ENCODE measurements at regions not wholly inside any gene's neighbourhood (a gene's known extent, or its start where the extent isn't known, plus 50 kb on each side); places are given as distances from the start of the nearest gene placed in this dataset.

DNA sequence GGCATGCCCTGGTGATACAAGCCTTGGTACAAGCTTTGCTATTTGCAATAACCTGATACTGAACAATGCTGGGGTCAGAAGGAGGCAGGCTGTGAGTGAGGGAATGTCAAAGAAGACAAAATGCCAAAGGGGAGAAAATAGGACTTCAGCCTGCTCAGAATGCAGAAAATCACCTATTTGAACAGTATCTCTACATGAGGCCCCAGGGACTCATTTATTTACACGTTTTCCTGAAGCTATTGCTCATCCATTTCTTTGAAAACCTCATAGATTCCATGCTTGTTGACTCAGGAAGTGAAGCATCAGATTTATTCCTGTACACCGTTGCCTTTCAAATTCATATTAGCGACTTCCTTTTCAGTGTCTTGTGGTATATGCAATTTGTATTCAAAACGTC, 69.4 kb upstream of the CBLN2 start:
- H2AFZ ChIP-seq (ENCODE audit: low read length), result no peak overlapping the region
- H2BK5ac ChIP-seq (ENCODE audit: insufficient read length, low read length), result no peak overlapping the region
- no peak overlapping the region for H4K8ac ChIP-seq (replicated peaks; ENCODE audit: insufficient read length, low read depth, low read length)
- no peak overlapping the region for H3K4me2 ChIP-seq (ENCODE audit: insufficient read depth, insufficient read length, low read length)
- H3K4me3 Mint-ChIP-seq, result no peak overlapping the region
- no peaks in the 10 kb centered on the region for H3K4me1 ChIP-seq (ENCODE audit: insufficient read depth, low read length)
- TF ChIP-seq CTCF (conservative IDR thresholded peaks at IDR 0.05), result no peak
- H2AK5ac ChIP-seq (ENCODE audit: insufficient read length, low read length), result no peak overlapping the region
- no peaks in the 10 kb centered on the region for H3K27me3 Mint-ChIP-seq (ENCODE audit: low read depth)
- H3K9me3 ChIP-seq (ENCODE audit: control insufficient read depth, low read depth, low read length), result no peaks in the 10 kb centered on the region
- no peak overlapping the region for H3T11ph ChIP-seq (ENCODE audit: low read length)
- H3K27ac ChIP-seq (ENCODE audit: insufficient read length, low read depth, low read length), result no peak overlapping the region
- no peak for DNase-seq
- H2BK120ac ChIP-seq (ENCODE audit: low read depth, low read length, poor library complexity, severe bottlenecking), result no peak overlapping the region
- peaks cover 3 to 4% of the 10 kb centered on the region in 2 experiments; a peak in 1 of 4 replicates for H3K4me1 Mint-ChIP-seq
- no peak overlapping the region for H3K23ac ChIP-seq (ENCODE audit: insufficient read length, low read depth, low read length)
- no peak overlapping the region for H3K4ac ChIP-seq (ENCODE audit: low read depth, low read length)
- no peak overlapping the region for H3K27ac Mint-ChIP-seq
- no peak overlapping the region for H4K91ac ChIP-seq (ENCODE audit: insufficient read length, low read depth, low read length)
- H3K14ac ChIP-seq (ENCODE audit: insufficient read depth, low read length), result no peak overlapping the region
- no peak overlapping the region for H3K56ac ChIP-seq (ENCODE audit: insufficient read length, low read depth, low read length)
- H4K20me1 ChIP-seq (ENCODE audit: control insufficient read depth, insufficient read depth, insufficient read length), result no peaks in the 10 kb centered on the region
- H2BK12ac ChIP-seq (ENCODE audit: insufficient read length, low read depth, low read length), result no peak overlapping the region
- H3K36me3 Mint-ChIP-seq (ENCODE audit: insufficient read depth in 1 of 3, low read depth in 3 of 3), result no peaks in the 10 kb centered on the region
- H4K5ac ChIP-seq (ENCODE audit: insufficient read length, low read depth, low read length), result no peak overlapping the region
- whole genome bisulfite sequencing (ENCODE audit: extremely low coverage, insufficient read length, low lambda C conversion rate), result no CpG with 5 or more reads among the region's 4 CpGs
- H3K18ac ChIP-seq (ENCODE audit: insufficient read length, low read depth, low read length), result no peak overlapping the region
- no peaks in the 10 kb centered on the region for H3K27me3 ChIP-seq (ENCODE audit: insufficient read depth, low read length)
- H2BK20ac ChIP-seq (ENCODE audit: low read depth, low read length, poor library complexity, severe bottlenecking), result no peak overlapping the region
- no peak overlapping the region for H2BK15ac ChIP-seq (ENCODE audit: low read depth, low read length)
- H3K9me3 Mint-ChIP-seq, result no peaks in the 10 kb centered on the region
- no peak overlapping the region for H3K9ac ChIP-seq (ENCODE audit: extremely low read depth, insufficient read length, low read length)
- H3K79me1 ChIP-seq (ENCODE audit: insufficient read depth, low read depth, low read length, poor library complexity, severe bottlenecking), result no peaks in the 10 kb centered on the region
- H3K23me2 ChIP-seq (ENCODE audit: insufficient read length, low read depth, low read length, poor library complexity, severe bottlenecking), result no peaks in the 10 kb centered on the region
- H3K79me2 ChIP-seq (ENCODE audit: insufficient read depth, low read length), result no peaks in the 10 kb centered on the region
